ENCODE measurements at regions not wholly inside any gene's neighbourhood (a gene's known extent, or its start where the extent isn't known, plus 50 kb on each side); places are given as distances from the start of the nearest gene placed in this dataset.

- no peak for DNase-seq
These were observed 1112.7 kb upstream of the TENM4 start for GRCh38 chr11:80553565-80553964.

- DNase-seq, result no peak
These were observed 1101.9 kb upstream of the TENM4 start for GRCh38 chr11:80542704-80543103.

- DNase-seq, result no peak
These were observed 1097.2 kb upstream of the TENM4 start for GRCh38 chr11:80538040-80538439.

- no peak for DNase-seq
These were observed 1092.6 kb upstream of the TENM4 start for GRCh38 chr11:80533463-80533862.

GRCh38 chr11:80532633-80533232 is 1091.9 kb upstream of the TENM4 start:
- DNase-seq, result no peak

GRCh38 chr11:80529726-80530125 is 1088.9 kb upstream of the TENM4 start:
- no peak for DNase-seq

GRCh38 chr11:80525663-80526405 is 1085.0 kb upstream of the TENM4 start:
- DNase-seq, result no peak

GRCh38 chr11:80524349-80524748 is 1083.5 kb upstream of the TENM4 start:
- no peak for DNase-seq

- no peak for DNase-seq
These were observed 1082.2 kb upstream of the TENM4 start for GRCh38 chr11:80523057-80523456.

GRCh38 chr11:80521592-80521991 is 1080.8 kb upstream of the TENM4 start:
- DNase-seq, result no peak

GRCh38 chr11:80520507-80520887 is 1079.7 kb upstream of the TENM4 start:
- no peak for DNase-seq

- DNase-seq, result no peak
These were observed 1079.0 kb upstream of the TENM4 start for GRCh38 chr11:80519596-80520506.

- DNase-seq, result no peak
These were observed 1076.9 kb upstream of the TENM4 start for GRCh38 chr11:80517701-80518100.

- no peak for DNase-seq
These were observed 1074.3 kb upstream of the TENM4 start for GRCh38 chr11:80515097-80515496.

- DNase-seq, result no peak
These were observed 1071.7 kb upstream of the TENM4 start for GRCh38 chr11:80512491-80512890.

- no peak for DNase-seq
These were observed 1064.9 kb upstream of the TENM4 start for GRCh38 chr11:80505771-80506170.

GRCh38 chr11:80503990-80504389 is 1063.2 kb upstream of the TENM4 start:
- no peak for DNase-seq

GRCh38 chr11:80502511-80502910 is 1061.7 kb upstream of the TENM4 start:
- no peak for DNase-seq

- no peak for DNase-seq
These were observed 1054.3 kb upstream of the TENM4 start for GRCh38 chr11:80495116-80495515.

- DNase-seq, result no peak
These were observed 1047.1 kb upstream of the TENM4 start for GRCh38 chr11:80487952-80488351.

GRCh38 chr11:80486678-80487077 is 1045.8 kb upstream of the TENM4 start:
- no peak for DNase-seq

- no peak for DNase-seq
These were observed 1036.3 kb upstream of the TENM4 start for GRCh38 chr11:80477178-80477577.

GRCh38 chr11:80473562-80473961 is 1032.7 kb upstream of the TENM4 start:
- DNase-seq, result no peak

GRCh38 chr11:80469871-80470270 is 1029.0 kb upstream of the TENM4 start:
- DNase-seq, result no peak
